ENCODE measurements at regions not wholly inside any gene's neighbourhood (a gene's known extent, or its start where the extent isn't known, plus 50 kb on each side); places are given as distances from the start of the nearest gene placed in this dataset.

DNA sequence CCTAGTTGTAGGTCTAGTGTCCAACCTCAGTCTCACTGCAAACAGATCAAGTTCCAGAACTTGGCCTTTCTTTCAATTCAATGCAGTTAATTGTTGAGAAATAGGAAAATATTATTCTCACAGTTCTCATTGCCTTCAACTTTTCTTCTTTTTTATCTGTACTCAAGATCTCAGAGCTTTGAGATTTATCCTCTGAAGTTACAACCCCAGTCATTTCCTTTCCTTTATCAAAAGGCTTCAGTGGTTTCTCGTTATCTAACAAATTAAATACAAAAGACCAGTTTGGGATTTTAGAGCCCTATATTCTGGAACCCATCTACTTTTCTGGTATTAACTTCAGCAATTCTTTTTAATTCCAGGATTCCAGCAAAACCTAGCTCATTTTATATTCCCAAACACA lies 130.2 kb downstream of the TMA16 start:
- Histone ChIP-seq H3K4me1 (ENCODE audit: insufficient read depth, low read length, poor library complexity, severe bottlenecking) (no peaks in the 10 kb centered on the region), H3K36me3 (ENCODE audit: insufficient read depth, low read length) (no peaks in the 10 kb centered on the region), H3K79me2 (ENCODE audit: insufficient read depth, low read depth, low read length) (no peaks in the 10 kb centered on the region), H4K20me1 (ENCODE audit: insufficient read depth, low read length) (no peaks in the 10 kb centered on the region), H3K4me2 (ENCODE audit: low read length) (no peak overlapping the region), H3K9me2 (ENCODE audit: insufficient read depth, low read length) (no peaks in the 10 kb centered on the region), H3K9me3 (ENCODE audit: low read length) (0 out of 2 replicates have a peak, but pooled peaks cover 5% of the 10 kb centered on the region), H3K27ac (ENCODE audit: low read depth, low read length, poor library complexity, severe bottlenecking) (no peak overlapping the region), H2AFZ (ENCODE audit: low read length) (no peak overlapping the region), H3K4me3 (ENCODE audit: low read depth, low read length, poor library complexity, severe bottlenecking) (no peak overlapping the region)
- TF ChIP-seq EZH2phosphoT487 (IDR thresholded peaks at IDR 0.05; ENCODE audit: borderline replicate concordance, low read depth, low read length), result no peak
- TF ChIP-seq, protein P1, sequence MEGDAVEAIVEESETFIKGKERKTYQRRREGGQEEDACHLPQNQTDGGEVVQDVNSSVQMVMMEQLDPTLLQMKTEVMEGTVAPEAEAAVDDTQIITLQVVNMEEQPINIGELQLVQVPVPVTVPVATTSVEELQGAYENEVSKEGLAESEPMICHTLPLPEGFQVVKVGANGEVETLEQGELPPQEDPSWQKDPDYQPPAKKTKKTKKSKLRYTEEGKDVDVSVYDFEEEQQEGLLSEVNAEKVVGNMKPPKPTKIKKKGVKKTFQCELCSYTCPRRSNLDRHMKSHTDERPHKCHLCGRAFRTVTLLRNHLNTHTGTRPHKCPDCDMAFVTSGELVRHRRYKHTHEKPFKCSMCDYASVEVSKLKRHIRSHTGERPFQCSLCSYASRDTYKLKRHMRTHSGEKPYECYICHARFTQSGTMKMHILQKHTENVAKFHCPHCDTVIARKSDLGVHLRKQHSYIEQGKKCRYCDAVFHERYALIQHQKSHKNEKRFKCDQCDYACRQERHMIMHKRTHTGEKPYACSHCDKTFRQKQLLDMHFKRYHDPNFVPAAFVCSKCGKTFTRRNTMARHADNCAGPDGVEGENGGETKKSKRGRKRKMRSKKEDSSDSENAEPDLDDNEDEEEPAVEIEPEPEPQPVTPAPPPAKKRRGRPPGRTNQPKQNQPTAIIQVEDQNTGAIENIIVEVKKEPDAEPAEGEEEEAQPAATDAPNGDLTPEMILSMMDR (conservative IDR thresholded peaks at IDR 0.05; ENCODE audit: low read length), result no peak
- POLR2A ChIA-PET, result interaction anchor here (0.9 to 2.4 kb wide), 10 partner anchors 9 to 131 kb away, joined by 3 to 10 read pairs (median 4); no protein-coding TSS in a partner anchor
- no peak for DNase-seq (ENCODE audit: low spot score)
- intact Hi-C loops (cut with micrococcal nuclease; ENCODE audit: unreplicated experiment), result no loop called here
- BruUV-seq (replicated peaks), result no TSS peak
- CTCF ChIA-PET (ENCODE audit: unreplicated experiment), result no interaction called here

DNA sequence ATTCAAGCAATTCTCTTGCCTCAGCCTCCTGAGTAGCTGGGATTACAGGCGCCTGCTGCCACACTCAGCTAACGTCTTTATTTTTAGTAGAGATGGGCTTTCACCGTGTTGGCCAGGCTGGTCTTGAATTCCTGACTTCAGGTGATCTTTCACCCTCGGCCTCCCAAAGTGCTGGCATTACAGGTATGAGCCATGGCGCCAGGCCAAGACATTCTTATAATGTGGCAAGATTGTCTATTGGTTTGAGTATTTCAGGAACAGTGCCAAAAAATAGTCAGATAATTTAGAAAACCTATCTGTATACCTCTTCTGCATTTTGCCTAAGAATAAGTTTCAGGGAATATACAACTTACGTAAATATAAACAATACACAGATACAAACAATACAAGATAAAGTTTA lies 136.8 kb downstream of the TMA16 start:
- H3K9me3 ChIP-seq (ENCODE audit: low read length), result 0 out of 2 replicates have a peak, but pooled peaks cover 5% of the 10 kb centered on the region
- no peak overlapping the region for H2AFZ ChIP-seq (ENCODE audit: low read length)
- CTCF ChIA-PET (ENCODE audit: unreplicated experiment), result no interaction called here
- no TSS peak for BruUV-seq (replicated peaks)
- no peak for TF ChIP-seq EZH2phosphoT487 (IDR thresholded peaks at IDR 0.05; ENCODE audit: borderline replicate concordance, low read depth, low read length)
- TF ChIP-seq, protein P1 (conservative IDR thresholded peaks at IDR 0.05; ENCODE audit: low read length), result no peak
- intact Hi-C loops (cut with micrococcal nuclease; ENCODE audit: unreplicated experiment), result no loop called here
- no peaks in the 10 kb centered on the region for H3K4me1 ChIP-seq (ENCODE audit: insufficient read depth, low read length, poor library complexity, severe bottlenecking)
- H3K9me2 ChIP-seq (ENCODE audit: insufficient read depth, low read length), result no peaks in the 10 kb centered on the region
- H3K36me3 ChIP-seq (ENCODE audit: insufficient read depth, low read length), result no peaks in the 10 kb centered on the region
- no peak overlapping the region for H3K4me3 ChIP-seq (ENCODE audit: low read depth, low read length, poor library complexity, severe bottlenecking)
- no peaks in the 10 kb centered on the region for H3K79me2 ChIP-seq (ENCODE audit: insufficient read depth, low read depth, low read length)
- no peaks in the 10 kb centered on the region for H4K20me1 ChIP-seq (ENCODE audit: insufficient read depth, low read length)
- no peak for DNase-seq (ENCODE audit: low spot score)
- POLR2A ChIA-PET, result interaction anchor here (0.7 to 1.0 kb wide), 4 partner anchors 8 to 106 kb away, joined by 4 to 5 read pairs (median 5); no protein-coding TSS in a partner anchor
- H3K4me2 ChIP-seq (ENCODE audit: low read length), result no peak overlapping the region
- H3K27ac ChIP-seq (ENCODE audit: low read depth, low read length, poor library complexity, severe bottlenecking), result no peak overlapping the region

DNA sequence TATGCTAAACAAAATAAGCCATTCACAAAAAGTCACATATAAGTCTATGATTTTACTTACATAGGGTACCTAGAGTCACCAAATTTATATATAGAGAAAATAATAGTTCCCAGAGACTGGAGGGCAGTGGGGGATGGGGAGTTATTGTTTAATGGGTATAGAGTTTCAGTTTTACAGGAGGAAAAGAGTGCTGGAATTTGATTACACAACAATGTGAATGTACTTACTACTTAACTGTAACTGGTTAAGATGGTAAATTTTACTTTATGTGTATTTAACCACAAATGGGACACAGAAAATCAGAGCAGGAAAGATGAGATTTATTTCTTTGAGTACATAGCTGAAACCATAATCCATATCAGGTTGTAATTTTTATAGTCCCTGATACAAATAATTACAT lies 144.4 kb downstream of the TMA16 start:
- no TSS peak for BruUV-seq (replicated peaks)
- intact Hi-C loops (cut with micrococcal nuclease; ENCODE audit: unreplicated experiment), result no loop called here
- H3K9me2 ChIP-seq (ENCODE audit: insufficient read depth, low read length), result no peaks in the 10 kb centered on the region
- H4K20me1 ChIP-seq (ENCODE audit: insufficient read depth, low read length), result no peaks in the 10 kb centered on the region
- CTCF ChIA-PET (ENCODE audit: unreplicated experiment), result no interaction called here
- H3K9me3 ChIP-seq (ENCODE audit: low read length), result no peaks in the 10 kb centered on the region
- no peak overlapping the region for H3K4me2 ChIP-seq (ENCODE audit: low read length)
- no peak overlapping the region for H3K27ac ChIP-seq (ENCODE audit: low read depth, low read length, poor library complexity, severe bottlenecking)
- H3K4me1 ChIP-seq (ENCODE audit: insufficient read depth, low read length, poor library complexity, severe bottlenecking), result no peaks in the 10 kb centered on the region
- no peak for DNase-seq (ENCODE audit: low spot score)
- no peaks in the 10 kb centered on the region for H3K36me3 ChIP-seq (ENCODE audit: insufficient read depth, low read length)
- no peak overlapping the region for H3K4me3 ChIP-seq (ENCODE audit: low read depth, low read length, poor library complexity, severe bottlenecking)
- TF ChIP-seq EZH2phosphoT487 (IDR thresholded peaks at IDR 0.05; ENCODE audit: borderline replicate concordance, low read depth, low read length), result no peak
- TF ChIP-seq, protein P1 (conservative IDR thresholded peaks at IDR 0.05; ENCODE audit: low read length), result no peak
- POLR2A ChIA-PET, result interaction anchor here (0.7 to 1.9 kb wide), 10 partner anchors 8 to 119 kb away, joined by 3 to 11 read pairs (median 4); no protein-coding TSS in a partner anchor
- no peaks in the 10 kb centered on the region for H3K79me2 ChIP-seq (ENCODE audit: insufficient read depth, low read depth, low read length)
- H2AFZ ChIP-seq (ENCODE audit: low read length), result no peak overlapping the region

Measured in OCI-LY7 (cell line).